Pancreas (tissue), 10 donors: ENCODE measurements at regions not wholly inside any gene's neighbourhood (a gene's known extent, or its start where the extent isn't known, plus 50 kb on each side); places are given as distances from the start of the nearest gene placed in this dataset.

Source experiments
- ATAC-seq, 4 donors: fragments of 200-7000 bp; cut with Tn5 transposase; one replicate each; pipeline versions ENCODE4 v1.8.0 to v1.9.1; 2020; ENCODE audit warnings: mild to moderate bottlenecking in 4 of 4, moderate library complexity in 4 of 4
- DNase-seq, 6 donors: peaks; one replicate each; pipeline ENCODE4 v3.0.0-alpha.2; 2020
- FAIRE-seq: peaks from 2 replicates; lab custom pipeline; 2012; peaks lifted over from hg19 to GRCh38; lab: Jason Lieb, UNC
- H3K27ac ChIP-seq, 4 donors: fragments of 200-600 bp; sonication (generic); 1 replicate in 3 of 4; 2 replicates in 1 of 4; pipeline versions ENCODE4 v1.5.0 to v1.8.0; 2020
- H3K27me3 ChIP-seq, 4 donors: fragments of 200-600 bp; one replicate each; pipeline ENCODE4 v1.8.0; 2021
- H3K36me3 ChIP-seq, 3 donors: fragments of 200-600 bp; sonication (generic) in 1 of 3; one replicate each; pipeline versions ENCODE4 v1.5.0 to v1.8.0; 2020 to 2021
- H3K4me1 ChIP-seq, 3 donors: fragments of 200-600 bp; one replicate each; pipeline ENCODE4 v1.8.0; 2021
- H3K4me3 ChIP-seq, 4 donors: fragments of 200-600 bp; sonication (generic) in 2 of 4; one replicate each; pipeline versions ENCODE4 v1.5.0 to v1.8.0; 2020 to 2021
- H3K9me3 ChIP-seq, 4 donors: fragments of 200-600 bp; one replicate each; pipeline ENCODE4 v1.8.0; 2021
- CTCF ChIP-seq, 4 donors: fragments of 200-600 bp; sonication (generic) in 3 of 4; IDR thresholded peaks; one replicate each; pipeline versions ENCODE4 v1.5.0 to v1.8.0; 2021; ENCODE audit warnings: antibody characterized with exemption in 4 of 4
- WGBS, 2 donors: extraction: QIAGEN DNeasy Blood & Tissue Kit; methylation state at CpG; one replicate each; pipeline ENCODE4 v1.1.7; 2013; 5-methylcytosine and 5-hydroxymethylcytosine counted together
- intact Hi-C, 3 donors: fragments of 100-400 bp; cut with DNase I; formaldehyde crosslinking; loops; one replicate each; pipeline versions ENCODE4 v1.11.1 to v1.14.2; 2022
- donor health status: healthy with polysubstance abuse.
- donor health status: DM: no; HTN: no; CAD: no; lungs with moderate emphysema.
- donor health status: DM: no; HTN: no; CAD: no.
- donor health status: control.
- donor health status: control.
- donor health status: Bipolar disorder and iron deficiency.
- donor health status: DM: yes; HTN: yes; CAD: no.
- donor health status: DM: no; HTN: no; CAD: no.
- donor health status: DM: no; HTN: no; CAD: no.
- donor health status: DM: yes; HTN: yes; CAD: no.

DNA sequence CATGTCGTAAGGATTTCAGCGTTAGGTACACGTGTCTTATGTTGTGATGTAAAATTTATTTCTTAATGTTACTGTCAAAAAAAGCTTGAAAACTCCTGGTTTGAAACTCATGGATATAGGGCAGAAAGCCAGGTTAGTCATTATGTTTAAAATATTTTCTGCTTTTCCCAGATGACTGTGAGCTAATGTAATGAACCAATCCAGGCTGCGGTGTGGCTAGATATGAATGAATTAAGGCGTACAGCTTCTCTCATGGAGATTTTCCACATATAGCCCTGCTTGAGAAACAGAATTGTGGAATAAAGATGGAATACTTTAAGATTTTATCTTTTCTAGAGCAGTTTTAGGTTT, 80.3 kb upstream of the STMND1 start:
- Histone ChIP-seq H3K36me3 (no peaks in the 10 kb centered on the region), H3K4me1 (peaks cover 0 to 14% (median 5%) of the 10 kb centered on the region in 3 donors), H3K27ac (no peak overlapping the region), H3K9me3 (no peaks in the 10 kb centered on the region), H3K4me3 (no peak overlapping the region), H3K27me3 (no peaks in the 10 kb centered on the region)
- WGBS, 2 donors, result 90 to 92% methylated on average over 5 of the region's 5 CpGs
- TF ChIP-seq CTCF (IDR thresholded peaks at IDR 0.05), result no peak
- FAIRE-seq, result no peak
- DNase-seq, result no peak
- intact Hi-C loops, result no loop called here
- ATAC-seq, result no peak

DNA sequence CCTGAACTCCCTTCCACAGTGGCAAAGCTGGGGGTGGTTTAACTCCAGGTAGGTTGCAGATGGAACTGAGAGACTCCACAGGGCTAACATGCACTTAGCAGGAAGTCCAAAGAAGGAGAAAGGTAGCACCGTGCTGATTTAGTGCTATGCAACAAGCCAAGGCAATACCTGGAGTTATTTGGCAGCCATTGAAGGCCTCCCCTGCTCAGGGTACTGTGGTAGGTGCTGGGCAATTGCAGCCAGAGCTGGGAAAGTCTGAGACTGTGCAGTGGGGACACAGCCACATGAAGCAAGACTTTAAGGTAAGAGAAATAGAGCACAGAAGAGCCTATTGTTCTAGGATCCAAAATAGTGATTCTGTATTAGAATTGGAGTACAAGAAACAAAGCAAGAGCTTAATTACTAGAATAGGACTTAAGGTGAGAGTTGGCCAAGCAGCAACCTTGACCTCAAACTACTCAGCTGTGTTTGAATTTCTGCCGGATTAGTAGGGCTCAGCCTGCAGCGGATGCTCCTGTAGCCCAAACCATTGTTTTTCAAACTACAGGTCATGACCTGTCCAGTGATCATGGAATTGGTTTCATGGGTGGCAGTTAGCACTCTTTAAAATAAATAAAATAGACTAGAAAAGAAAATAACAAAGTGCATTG, 80.8 kb upstream of the STMND1 start:
- no peak overlapping the region for H3K27ac ChIP-seq
- no peaks in the 10 kb centered on the region for H3K9me3 ChIP-seq
- no peaks in the 10 kb centered on the region for H3K36me3 ChIP-seq
- DNase-seq, result no peak
- WGBS, 2 donors, result 22 to 37% methylated on average over 3 of the region's 3 CpGs
- no peaks in the 10 kb centered on the region for H3K27me3 ChIP-seq
- intact Hi-C loops, result no loop called here
- no peak for TF ChIP-seq CTCF (IDR thresholded peaks at IDR 0.05)
- FAIRE-seq, result no peak
- H3K4me3 ChIP-seq, result no peak overlapping the region
- peak in 2 of 4 donors; percentile 33 to 44 for ATAC-seq
- peaks cover 0 to 14% (median 5%) of the 10 kb centered on the region in 3 donors for H3K4me1 ChIP-seq

- FAIRE-seq, result no peak
- no peaks in the 10 kb centered on the region for H3K9me3 ChIP-seq
- H3K27ac ChIP-seq, result no peak overlapping the region
- DNase-seq, result no peak
- H3K27me3 ChIP-seq, result no peaks in the 10 kb centered on the region
- no peak overlapping the region for H3K4me3 ChIP-seq
- no peak for ATAC-seq
- 95% methylated on average over 5 of the region's 5 CpGs for WGBS, 2 donors
- H3K36me3 ChIP-seq, result no peaks in the 10 kb centered on the region
- peaks cover 0 to 13% (median 5%) of the 10 kb centered on the region in 3 donors for H3K4me1 ChIP-seq
- no peak for TF ChIP-seq CTCF (IDR thresholded peaks at IDR 0.05)
- intact Hi-C loops, result no loop called here
These were observed 83.4 kb upstream of the STMND1 start for GRCh38 chr6:17018425-17018824.

DNA sequence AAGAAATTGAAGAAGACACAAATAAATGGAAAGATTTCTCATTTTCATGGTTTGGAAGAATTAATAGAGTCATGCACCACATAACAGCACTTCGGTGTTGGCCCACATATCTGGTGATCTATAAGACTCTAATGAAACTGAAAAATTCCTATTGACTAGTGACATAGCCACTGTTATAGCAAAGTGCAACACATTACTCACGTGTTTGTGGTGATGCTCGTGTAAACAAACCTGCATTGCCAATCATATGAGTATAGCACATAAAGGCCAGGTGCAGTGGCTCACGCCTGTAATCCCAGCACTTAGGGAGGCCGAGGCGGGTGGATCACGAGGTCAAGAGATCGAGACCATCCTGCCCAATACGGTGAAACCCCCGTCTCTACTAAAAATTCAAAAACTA, 84.4 kb upstream of the STMND1 start:
- intact Hi-C loops, result no loop called here
- no peaks in the 10 kb centered on the region for H3K9me3 ChIP-seq
- H3K27me3 ChIP-seq, result no peaks in the 10 kb centered on the region
- no peak for TF ChIP-seq CTCF (IDR thresholded peaks at IDR 0.05)
- no peak for ATAC-seq
- no peak overlapping the region for H3K4me3 ChIP-seq
- no peak for FAIRE-seq
- no peaks in the 10 kb centered on the region for H3K36me3 ChIP-seq
- WGBS, 2 donors, result 95 to 96% methylated on average over 10 of the region's 10 CpGs
- H3K4me1 ChIP-seq, result peaks cover 0 to 8% (median 0%) of the 10 kb centered on the region in 3 donors
- H3K27ac ChIP-seq, result no peak overlapping the region
- DNase-seq, result no peak
